ENCODE measurements at regions not wholly inside any gene's neighbourhood (a gene's known extent, or its start where the extent isn't known, plus 50 kb on each side); places are given as distances from the start of the nearest gene placed in this dataset.

GRCh38 chr6:141242957-141243356, 889.8 kb upstream of the GJE1 start:
- no peak overlapping the region for H3K27ac Mint-ChIP-seq
- TF ChIP-seq EZH2 (IDR thresholded peaks at IDR 0.05) (no peak), CTCF (IDR thresholded peaks at IDR 0.05) (no peak), EZH2phosphoT487 (IDR thresholded peaks at IDR 0.05) (no peak)
- Histone ChIP-seq H3K9me3 (ENCODE audit: low read depth) (no peaks in the 10 kb centered on the region), H3K79me2 (ENCODE audit: low read depth) (no peaks in the 10 kb centered on the region), H3K36me3 (no peaks in the 10 kb centered on the region), H3K4me1 (no peaks in the 10 kb centered on the region), H3K4me2 (no peak overlapping the region), H3K4me3 (no peak overlapping the region), H2AFZ (replicated peaks) (no peak overlapping the region), H3K27ac (no peak overlapping the region), H3K9ac (no peak overlapping the region), H3F3A (ENCODE audit: low read depth) (no peaks in the 10 kb centered on the region), H3K27me3 (no peaks in the 10 kb centered on the region), H4K20me1 (ENCODE audit: low read depth) (no peaks in the 10 kb centered on the region)
- DNase-seq (ENCODE audit: low spot score) = no peak
- H3K4me3 Mint-ChIP-seq = no peak overlapping the region
- no peaks in the 10 kb centered on the region for H3K4me1 Mint-ChIP-seq
- no peaks in the 10 kb centered on the region for H3K36me3 Mint-ChIP-seq
- no peaks in the 10 kb centered on the region for H3K27me3 Mint-ChIP-seq (ENCODE audit: insufficient read depth, low read depth)
- H3K9me3 Mint-ChIP-seq = no peaks in the 10 kb centered on the region

DNA sequence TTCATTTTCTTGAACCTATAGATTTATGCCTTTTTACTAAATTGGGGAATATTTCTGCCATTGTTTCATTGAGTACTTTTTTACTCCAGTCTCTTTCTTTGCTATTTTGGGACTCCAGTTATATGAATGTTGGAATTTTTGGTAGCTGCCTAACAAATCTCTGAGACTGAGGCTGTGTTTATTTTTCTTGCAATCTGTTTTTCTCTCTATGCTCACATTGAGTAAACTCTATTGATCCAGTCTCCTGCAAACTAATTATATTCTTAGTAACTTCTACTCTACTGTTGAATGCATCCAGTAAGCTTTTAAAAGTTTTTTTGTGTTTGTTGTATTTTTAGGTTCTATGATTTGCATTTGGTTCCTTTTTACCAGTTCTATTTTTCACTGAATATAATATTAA, 903.4 kb upstream of the GJE1 start:
- H3K27me3 ChIP-seq = no peaks in the 10 kb centered on the region
- H2AFZ ChIP-seq (replicated peaks) = no peak overlapping the region
- H3K36me3 ChIP-seq = no peaks in the 10 kb centered on the region
- Mint-ChIP-seq H3K9me3 (peaks cover 1% of the 10 kb centered on the region), H3K4me1 (no peaks in the 10 kb centered on the region), H3K27me3 (ENCODE audit: insufficient read depth, low read depth) (no peaks in the 10 kb centered on the region), H3K4me3 (no peak overlapping the region), H3K36me3 (no peaks in the 10 kb centered on the region), H3K27ac (no peak overlapping the region)
- H3K4me1 ChIP-seq = no peaks in the 10 kb centered on the region
- no peak for DNase-seq (ENCODE audit: low spot score)
- H3K9ac ChIP-seq = no peak overlapping the region
- no peaks in the 10 kb centered on the region for H3K79me2 ChIP-seq (ENCODE audit: low read depth)
- no peaks in the 10 kb centered on the region for H3F3A ChIP-seq (ENCODE audit: low read depth)
- no peaks in the 10 kb centered on the region for H4K20me1 ChIP-seq (ENCODE audit: low read depth)
- H3K4me3 ChIP-seq = no peak overlapping the region
- no peak overlapping the region for H3K4me2 ChIP-seq
- no peaks in the 10 kb centered on the region for H3K9me3 ChIP-seq (ENCODE audit: low read depth)
- TF ChIP-seq EZH2phosphoT487 (IDR thresholded peaks at IDR 0.05) (no peak), EZH2 (IDR thresholded peaks at IDR 0.05) (no peak), CTCF (IDR thresholded peaks at IDR 0.05) (no peak)
- no peak overlapping the region for H3K27ac ChIP-seq

- H3K27ac ChIP-seq = no peak overlapping the region
- Mint-ChIP-seq H3K27ac (no peak overlapping the region), H3K9me3 (peaks cover 8% of the 10 kb centered on the region), H3K36me3 (no peaks in the 10 kb centered on the region), H3K4me3 (no peak overlapping the region), H3K27me3 (ENCODE audit: insufficient read depth, low read depth) (no peaks in the 10 kb centered on the region), H3K4me1 (no peaks in the 10 kb centered on the region)
- DNase-seq (ENCODE audit: low spot score) = no peak
- no peak overlapping the region for H3K4me3 ChIP-seq
- no peaks in the 10 kb centered on the region for H3K79me2 ChIP-seq (ENCODE audit: low read depth)
- no peaks in the 10 kb centered on the region for H3F3A ChIP-seq (ENCODE audit: low read depth)
- H3K4me2 ChIP-seq = no peak overlapping the region
- H3K9ac ChIP-seq = no peak overlapping the region
- H3K9me3 ChIP-seq (ENCODE audit: low read depth) = peaks cover 10% of the 10 kb centered on the region
- no peak for TF ChIP-seq CTCF (IDR thresholded peaks at IDR 0.05)
- TF ChIP-seq EZH2 (IDR thresholded peaks at IDR 0.05) = no peak
- no peak for TF ChIP-seq EZH2phosphoT487 (IDR thresholded peaks at IDR 0.05)
- peaks cover 5% of the 10 kb centered on the region for H3K36me3 ChIP-seq
- H3K27me3 ChIP-seq = no peaks in the 10 kb centered on the region
- H2AFZ ChIP-seq (replicated peaks) = no peak overlapping the region
- H3K4me1 ChIP-seq = no peaks in the 10 kb centered on the region
- H4K20me1 ChIP-seq (ENCODE audit: low read depth) = no peaks in the 10 kb centered on the region
Observed at GRCh38 chr6:141218583-141218982, 914.1 kb upstream of the GJE1 start.

DNA sequence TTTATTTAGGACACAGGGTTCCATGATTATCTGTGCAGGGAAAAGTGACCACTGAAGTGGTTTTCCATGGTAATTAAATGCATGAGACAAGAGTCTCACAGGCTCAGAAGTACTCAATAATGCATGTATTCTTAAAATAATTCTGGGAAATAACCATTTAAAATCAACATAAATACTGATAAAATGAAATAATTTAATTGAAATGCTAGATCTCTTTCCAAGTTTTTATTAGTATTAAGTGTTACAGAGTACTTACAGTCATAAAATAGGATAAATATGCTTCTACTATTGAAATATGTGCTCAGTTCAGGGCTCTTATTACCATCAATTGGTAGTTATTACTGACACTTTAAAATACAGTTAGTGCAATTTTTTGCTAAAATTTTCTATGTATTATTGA, 916.0 kb upstream of the GJE1 start:
- no peak overlapping the region for H2AFZ ChIP-seq (replicated peaks)
- no peak overlapping the region for H3K9ac ChIP-seq
- peaks cover 10% of the 10 kb centered on the region for H3K9me3 ChIP-seq (ENCODE audit: low read depth)
- H3K4me2 ChIP-seq = no peak overlapping the region
- no peaks in the 10 kb centered on the region for H3K27me3 ChIP-seq
- H3K27me3 Mint-ChIP-seq (ENCODE audit: insufficient read depth, low read depth) = no peaks in the 10 kb centered on the region
- H3K79me2 ChIP-seq (ENCODE audit: low read depth) = no peaks in the 10 kb centered on the region
- H3F3A ChIP-seq (ENCODE audit: low read depth) = no peaks in the 10 kb centered on the region
- H3K4me1 ChIP-seq = no peaks in the 10 kb centered on the region
- no peaks in the 10 kb centered on the region for H4K20me1 ChIP-seq (ENCODE audit: low read depth)
- TF ChIP-seq EZH2 (IDR thresholded peaks at IDR 0.05) (no peak), EZH2phosphoT487 (IDR thresholded peaks at IDR 0.05) (no peak), CTCF (IDR thresholded peaks at IDR 0.05) (no peak)
- H3K27ac Mint-ChIP-seq = no peak overlapping the region
- no peaks in the 10 kb centered on the region for H3K4me1 Mint-ChIP-seq
- no peak for DNase-seq (ENCODE audit: low spot score)
- H3K36me3 Mint-ChIP-seq = no peaks in the 10 kb centered on the region
- no peak overlapping the region for H3K27ac ChIP-seq
- H3K9me3 Mint-ChIP-seq = peaks cover 8% of the 10 kb centered on the region
- peaks cover 5% of the 10 kb centered on the region for H3K36me3 ChIP-seq
- no peak overlapping the region for H3K4me3 Mint-ChIP-seq
- no peak overlapping the region for H3K4me3 ChIP-seq
